GM03348 (cell line): ENCODE measurements at regions not wholly inside any gene's neighbourhood (a gene's known extent, or its start where the extent isn't known, plus 50 kb on each side); places are given as distances from the start of the nearest gene placed in this dataset.
"Not testable (repeated sequence)": the region's sequence is repeated elsewhere in the genome, so short reads cannot be mapped to it uniquely, and the experiment has no call there.

ENCODE experiments used
- DNase-seq: peaks from one replicate; pipeline ENCODE4 v3.0.0; 2012; ENCODE audit warnings: low spot score

GRCh38 chr6:119957195-119957594 is 607.6 kb upstream of the MAN1A1 start:
- DNase-seq: no peak

GRCh38 chr6:119952696-119953095 is 603.1 kb upstream of the MAN1A1 start:
- DNase-seq: no peak

GRCh38 chr6:119950681-119951080 is 601.1 kb upstream of the MAN1A1 start:
- DNase-seq: no peak

GRCh38 chr6:119942078-119942752 is 592.7 kb upstream of the MAN1A1 start:
- no peak for DNase-seq

GRCh38 chr6:119938752-119939151 is 589.2 kb upstream of the MAN1A1 start:
- DNase-seq: no peak

- DNase-seq: no peak
These were observed 585.3 kb upstream of the MAN1A1 start for GRCh38 chr6:119934816-119935215.

- no peak for DNase-seq
These were observed 579.6 kb upstream of the MAN1A1 start for GRCh38 chr6:119929121-119929520.

- not testable (repeated sequence) for DNase-seq
These were observed 575.3 kb upstream of the MAN1A1 start for GRCh38 chr6:119924888-119925287.

GRCh38 chr6:119922814-119923213 is 573.3 kb upstream of the MAN1A1 start:
- DNase-seq: no peak

GRCh38 chr6:119921491-119922010 is 572.0 kb upstream of the MAN1A1 start:
- DNase-seq: no peak

- DNase-seq: no peak
These were observed 567.6 kb upstream of the MAN1A1 start for GRCh38 chr6:119917186-119917585.

GRCh38 chr6:119915971-119916370 is 566.4 kb upstream of the MAN1A1 start:
- no peak for DNase-seq

GRCh38 chr6:119908157-119908556 is 558.6 kb upstream of the MAN1A1 start:
- DNase-seq: no peak

GRCh38 chr6:119902681-119903080 is 553.1 kb upstream of the MAN1A1 start:
- no peak for DNase-seq

GRCh38 chr6:119896806-119897205 is 547.2 kb upstream of the MAN1A1 start:
- DNase-seq: no peak

- DNase-seq: no peak
These were observed 546.1 kb upstream of the MAN1A1 start for GRCh38 chr6:119895626-119896025.

GRCh38 chr6:119894811-119895210 is 545.2 kb upstream of the MAN1A1 start:
- no peak for DNase-seq

- no peak for DNase-seq
These were observed 542.1 kb upstream of the MAN1A1 start for GRCh38 chr6:119891644-119892043.

GRCh38 chr6:119891206-119891605 is 541.6 kb upstream of the MAN1A1 start:
- no peak for DNase-seq

- no peak for DNase-seq
These were observed 540.9 kb upstream of the MAN1A1 start for GRCh38 chr6:119890470-119890869.

GRCh38 chr6:119887666-119888065 is 538.1 kb upstream of the MAN1A1 start:
- DNase-seq: no peak

GRCh38 chr6:119881416-119881815 is 531.9 kb upstream of the MAN1A1 start:
- peak; percentile 27 for DNase-seq

GRCh38 chr6:119880840-119881239 is 531.3 kb upstream of the MAN1A1 start:
- no peak for DNase-seq

- DNase-seq: no peak
These were observed 530.2 kb upstream of the MAN1A1 start for GRCh38 chr6:119879731-119880130.
